HCT116 (cell line): ENCODE measurements at regions not wholly inside any gene's neighbourhood (a gene's known extent, or its start where the extent isn't known, plus 50 kb on each side); places are given as distances from the start of the nearest gene placed in this dataset.

Experiments
- ATAC-seq: fragments of 200-7000 bp; cut with Tn5 transposase; 2 replicates; pipeline ENCODE4 v1.9.1; 2020; ENCODE audit warnings: mild to moderate bottlenecking, moderate library complexity
- BruUV-seq: library from RNA; stranded (reverse); fragments of 400-500 nt; replicated peaks from 2 replicates; lab custom pipeline; 2021; lab: Mats Ljungman, UMichigan
- CTCF ChIA-PET: fragments of 300-600 bp; sonication (Branson Sonifier 250); formaldehyde crosslinking; loops from one replicate; lab custom pipeline; 2021; ENCODE audit warnings: antibody characterized with exemption; lab: Charles Lee
- POLR2A ChIA-PET: fragments of 300-600, 350-600 bp; sonication (Branson Sonifier 250); formaldehyde crosslinking; loops from one replicate; lab custom pipeline; 2021; ENCODE audit warnings: antibody characterized with exemption; lab: Charles Lee
- RAD21 ChIA-PET, 2 experiments: fragments of 300-600 bp; sonication (Branson Sonifier 250); formaldehyde crosslinking; loops; one replicate each; lab custom pipeline; 2023; ENCODE audit warnings: low total read pairs in 2 of 2; ENCODE audit not compliant: uncharacterized antibody in 2 of 2, unreplicated experiment in 2 of 2, low non-redundant PET in 1 of 2; lab: Charles Lee
- DNase-seq: peaks from one replicate; pipeline ENCODE4 v3.0.0-alpha.2; 2010; ENCODE audit warnings: low read depth, low spot score
- H2AFZ ChIP-seq: fragments of 200-600 bp; shearing (Covaris generic), sonication (generic); 2 replicates; pipeline ENCODE4 v1.6.1; 2017; ENCODE audit warnings: low read depth, mixed run types, mixed read lengths, antibody characterized with exemption, low read length; ENCODE audit not compliant: poor library complexity, severe bottlenecking
- H3K27ac ChIP-seq: 2 replicates; pipeline ENCODE4 v1.5.1; 2012; ENCODE audit warnings: low read depth, low read length
- H3K27me3 ChIP-seq: fragments of 200-600 bp; sonication (generic); 2 replicates; pipeline ENCODE4 v1.6.1; 2016; ENCODE audit warnings: mixed run types, low read length, mixed read lengths; ENCODE audit not compliant: insufficient read depth
- H3K36me3 ChIP-seq, 2 experiments: fragments of 200-500 bp in 1 of 2; fragments of 200-600 bp in 1 of 2; sonication (Bioruptor generic) in 1 of 2; sonication (generic) in 1 of 2; 2 replicates each; pipeline versions ENCODE4 v1.5.1 to v1.6.1; 2014 to 2016; ENCODE audit warnings: low read length in 2 of 2, inconsistent platforms in 1 of 2, mixed read lengths in 1 of 2, mixed run types in 1 of 2; ENCODE audit not compliant: insufficient read depth in 2 of 2, control insufficient read depth in 1 of 2
- H3K4me1 ChIP-seq, 2 experiments: fragments of 200-600 bp in 1 of 2; sonication (generic) in 1 of 2; 2 replicates each; pipeline versions ENCODE4 v1.5.1 to v1.6.1; 2012 to 2017; ENCODE audit warnings: low read length in 2 of 2, inconsistent platforms in 1 of 2, mild to moderate bottlenecking in 1 of 2, mixed read lengths in 1 of 2, mixed run types in 1 of 2, moderate library complexity in 1 of 2; ENCODE audit not compliant: insufficient read depth in 2 of 2, control insufficient read depth in 1 of 2
- H3K4me2 ChIP-seq: fragments of 200-600 bp; sonication (generic); 2 replicates; pipeline ENCODE4 v1.6.1; 2017; ENCODE audit warnings: mixed run types, low read length, mixed read lengths
- H3K4me3 ChIP-seq, 2 experiments: fragments of 200-600 bp in 1 of 2; sonication (generic) in 1 of 2; replicated peaks in 1 of 2; 2 replicates each; pipeline ENCODE4 v1.5.1; 2011 to 2016; ENCODE audit warnings: low read length in 2 of 2, control low read depth in 1 of 2, low read depth in 1 of 2, mild to moderate bottlenecking in 1 of 2, mixed read lengths in 1 of 2, mixed run types in 1 of 2
- H3K79me2 ChIP-seq: fragments of 200-600 bp; sonication (generic); 2 replicates; pipeline ENCODE4 v1.6.1; 2017; ENCODE audit warnings: mild to moderate bottlenecking, mixed run types, low read length, moderate library complexity, mixed read lengths; ENCODE audit not compliant: insufficient read depth
- H3K9ac ChIP-seq: fragments of 200-600 bp; sonication (generic); 2 replicates; pipeline ENCODE4 v1.6.1; 2016; ENCODE audit warnings: low read length, mixed read lengths
- H3K9me2 ChIP-seq: fragments of 200-600 bp; sonication (generic), shearing (Covaris generic); 2 replicates; pipeline ENCODE4 v1.6.1; 2017; ENCODE audit warnings: mixed run types, mild to moderate bottlenecking, moderate library complexity; ENCODE audit not compliant: insufficient read depth
- H3K9me3 ChIP-seq, 2 experiments: fragments of 200-500 bp in 1 of 2; fragments of 200-600 bp in 1 of 2; sonication (Bioruptor generic) in 1 of 2; sonication (generic) in 1 of 2; 2 replicates each; pipeline ENCODE4 v1.6.1; 2014 to 2017; ENCODE audit warnings: low read length in 2 of 2, mixed read lengths in 2 of 2, inconsistent platforms in 1 of 2, low read depth in 1 of 2, mild to moderate bottlenecking in 1 of 2, mixed run types in 1 of 2, moderate library complexity in 1 of 2; ENCODE audit not compliant: control insufficient read depth in 1 of 2, insufficient read depth in 1 of 2
- H4K20me1 ChIP-seq: fragments of 200-600 bp; sonication (generic), shearing (Covaris generic); 2 replicates; pipeline ENCODE4 v1.6.1; 2017; ENCODE audit warnings: mixed run types, mild to moderate bottlenecking, moderate library complexity; ENCODE audit not compliant: insufficient read depth
- CBX3 ChIP-seq: IDR thresholded peaks from 2 replicates; pipeline ENCODE4 v1.6.1; 2012; ENCODE audit warnings: low read depth
- EGR1 ChIP-seq: IDR thresholded peaks from 2 replicates; pipeline ENCODE4 v1.6.1; 2012; ENCODE audit warnings: low read depth
- ELF1 ChIP-seq: IDR thresholded peaks from 2 replicates; pipeline ENCODE4 v1.6.1; 2012; ENCODE audit warnings: low read depth, borderline replicate concordance
- EZH2 ChIP-seq: fragments of 200-600 bp; sonication (generic); IDR thresholded peaks from 2 replicates; pipeline ENCODE4 v1.6.1; 2017; ENCODE audit warnings: antibody characterized with exemption, mixed run types
- RAD21 ChIP-seq: IDR thresholded peaks from 2 replicates; pipeline ENCODE4 v1.6.1; 2012; ENCODE audit warnings: low read depth, mild to moderate bottlenecking
- SRF ChIP-seq: IDR thresholded peaks from 2 replicates; pipeline ENCODE4 v1.6.1; 2012; ENCODE audit warnings: low read depth
- TCF7L2 ChIP-seq: IDR thresholded peaks from 2 replicates; pipeline ENCODE4 v1.7.0; 2011; ENCODE audit warnings: borderline replicate concordance, inconsistent platforms; ENCODE audit not compliant: insufficient read depth, insufficient read length; ENCODE audit errors: extremely low read depth
- ZFX ChIP-seq: fragments of 450-650 bp; IDR thresholded peaks from 2 replicates; pipeline ENCODE4 v1.6.1; 2017
- ZNF274 ChIP-seq: fragments of 200-500 bp; sonication (Bioruptor generic); IDR thresholded peaks from 2 replicates; pipeline ENCODE4 v1.6.1; 2014; ENCODE audit warnings: mild to moderate bottlenecking, low read depth, low read length, inconsistent platforms
- intact Hi-C: fragments of 100-400 bp; cut with micrococcal nuclease; formaldehyde crosslinking; loops from 2 replicates; pipeline ENCODE4 v1.10.0; 2022
- TF ChIP-seq, protein P1 (sequence below): IDR thresholded peaks from 2 replicates; pipeline ENCODE4 v1.6.1; 2012

- ChIA-PET RAD21 (no interaction called here), CTCF (no interaction called here), POLR2A (no interaction called here)
- Histone ChIP-seq H3K9me2 (no peaks in the 10 kb centered on the region), H3K27ac (no peak overlapping the region), H3K9me3 (no peaks in the 10 kb centered on the region), H3K4me1 (no peaks in the 10 kb centered on the region), H3K79me2 (no peaks in the 10 kb centered on the region), H3K36me3 (no peaks in the 10 kb centered on the region), H3K27me3 (no peaks in the 10 kb centered on the region), H3K4me3 (no peak overlapping the region), H3K4me2 (no peak overlapping the region), H4K20me1 (no peaks in the 10 kb centered on the region), H3K9ac (no peak overlapping the region), H2AFZ (no peak overlapping the region)
- no TSS peak for BruUV-seq
- DNase-seq (no peak), ATAC-seq (no peak)
- intact Hi-C loops, result no loop called here
- TF ChIP-seq, protein P1, sequence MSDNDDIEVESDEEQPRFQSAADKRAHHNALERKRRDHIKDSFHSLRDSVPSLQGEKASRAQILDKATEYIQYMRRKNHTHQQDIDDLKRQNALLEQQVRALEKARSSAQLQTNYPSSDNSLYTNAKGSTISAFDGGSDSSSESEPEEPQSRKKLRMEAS, result no peak
- no peak for TF ChIP-seq ELF1
- TF ChIP-seq RAD21, result no peak
- no peak for TF ChIP-seq EGR1
Measured at GRCh38 chr5:126315341-126315740, 107.9 kb upstream of the GRAMD2B start.

DNA sequence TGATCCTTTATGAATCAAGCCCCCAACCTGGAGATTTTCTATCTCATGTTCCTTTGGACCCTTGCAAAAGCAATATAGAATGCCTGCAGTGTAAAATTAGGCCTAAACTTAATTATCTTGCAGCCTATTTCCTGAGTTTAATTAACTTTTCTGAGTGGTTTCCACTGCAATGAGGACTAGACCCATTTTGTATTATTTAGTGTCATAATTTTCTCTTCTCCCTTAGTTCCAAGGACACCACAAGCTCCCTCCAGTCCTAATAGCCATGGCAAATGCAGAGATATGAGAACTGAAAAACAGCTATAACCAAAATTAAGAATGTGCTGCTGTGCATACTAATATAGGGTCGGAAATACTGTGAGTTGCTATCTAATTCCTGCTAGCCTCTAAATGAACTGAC, 90.9 kb upstream of the GRAMD2B start:
- Histone ChIP-seq H3K27me3 (no peaks in the 10 kb centered on the region), H3K9me3 (no peaks in the 10 kb centered on the region), H3K4me1 (no peaks in the 10 kb centered on the region), H3K36me3 (no peaks in the 10 kb centered on the region), H3K4me2 (no peak overlapping the region), H3K79me2 (no peaks in the 10 kb centered on the region), H3K27ac (no peak overlapping the region), H2AFZ (no peak overlapping the region), H3K4me3 (no peak overlapping the region), H4K20me1 (no peaks in the 10 kb centered on the region), H3K9ac (no peak overlapping the region), H3K9me2 (no peaks in the 10 kb centered on the region)
- intact Hi-C loops, result no loop called here
- ChIA-PET RAD21 (no interaction called here), POLR2A (no interaction called here), CTCF (no interaction called here)
- BruUV-seq, result no TSS peak
- DNase-seq (no peak), ATAC-seq (no peak)
- TF ChIP-seq ZNF274 (no peak), SRF (no peak), EZH2 (no peak), CBX3 (no peak), TCF7L2 (no peak), ZFX (no peak), RAD21 (no peak)
